Ovary (tissue), 3 donors: ENCODE measurements at regions not wholly inside any gene's neighbourhood (a gene's known extent, or its start where the extent isn't known, plus 50 kb on each side); places are given as distances from the start of the nearest gene placed in this dataset.

Source experiments
- CTCF ChIP-seq, 3 donors: fragments of 450-650 bp in 2 of 3; fragments of 200-600 bp in 1 of 3; IDR thresholded peaks; one replicate each; pipeline versions ENCODE4 v1.5.1 to v1.8.0; 2016 to 2022; ENCODE audit warnings: antibody characterized with exemption in 3 of 3, mild to moderate bottlenecking in 1 of 3
- POLR2A ChIP-seq: fragments of 450-650 bp; IDR thresholded peaks from one replicate; pipeline ENCODE4 v1.6.1; 2017; ENCODE audit warnings: antibody characterized with exemption, mild to moderate bottlenecking, moderate library complexity
- donor health status: DM: no; HTN: no; CAD: no.

GRCh38 chr21:16213518-16213917, 483.7 kb downstream of the USP25 start:
- TF ChIP-seq CTCF (IDR thresholded peaks at IDR 0.05) (no peak), POLR2A (no peak)
